ENCODE measurements at regions not wholly inside any gene's neighbourhood (a gene's known extent, or its start where the extent isn't known, plus 50 kb on each side); places are given as distances from the start of the nearest gene placed in this dataset.

GRCh38 chr16:76766538-76766937 lies 424.5 kb upstream of the MON1B start (continued):
- TF ChIP-seq POU6F1 (CRISPR knock-in tag; IDR thresholded peaks at IDR 0.05; ENCODE audit: borderline replicate concordance, low read depth) = no peak

- no peak for ATAC-seq
- TF ChIP-seq BACH2 (CRISPR knock-in tag; IDR thresholded peaks at IDR 0.05; ENCODE audit: borderline replicate concordance) (no peak), RARB (CRISPR knock-in tag; IDR thresholded peaks at IDR 0.05) (no peak), PATZ1 (CRISPR knock-in tag; IDR thresholded peaks at IDR 0.05; ENCODE audit: borderline replicate concordance) (no peak), CSDC2 (CRISPR knock-in tag; IDR thresholded peaks at IDR 0.05) (no peak), ZNF8 (CRISPR knock-in tag; IDR thresholded peaks at IDR 0.05) (no peak), ZFP30 (CRISPR knock-in tag; IDR thresholded peaks at IDR 0.05) (no peak), ARNTL (CRISPR knock-in tag; IDR thresholded peaks at IDR 0.05; ENCODE audit: borderline replicate concordance, low read depth) (no peak), GLIS3 (CRISPR knock-in tag; IDR thresholded peaks at IDR 0.05) (no peak), OSR1 (CRISPR knock-in tag; IDR thresholded peaks at IDR 0.05) (no peak), ZNF70 (CRISPR knock-in tag; IDR thresholded peaks at IDR 0.05) (no peak), SNAI2 (CRISPR knock-in tag; IDR thresholded peaks at IDR 0.05) (no peak)
Observed at GRCh38 chr16:76768316-76768715, 422.7 kb upstream of the MON1B start.

- ATAC-seq = no peak
- TF ChIP-seq GLIS3 (CRISPR knock-in tag; IDR thresholded peaks at IDR 0.05) = no peak
- TF ChIP-seq RARB (CRISPR knock-in tag; IDR thresholded peaks at IDR 0.05) = no peak
- no peak for TF ChIP-seq ZC3H10 (CRISPR knock-in tag; IDR thresholded peaks at IDR 0.05)
- TF ChIP-seq BACH2 (CRISPR knock-in tag; IDR thresholded peaks at IDR 0.05; ENCODE audit: borderline replicate concordance) = no peak
Observed at GRCh38 chr16:76768948-76769347, 422.0 kb upstream of the MON1B start.

GRCh38 chr16:76771216-76771615 lies 419.8 kb upstream of the MON1B start:
- no peak for ATAC-seq
- TF ChIP-seq ISL1 (CRISPR knock-in tag; IDR thresholded peaks at IDR 0.05) = no peak
- TF ChIP-seq ZC3H10 (CRISPR knock-in tag; IDR thresholded peaks at IDR 0.05) = no peak
- no peak for TF ChIP-seq POU6F1 (CRISPR knock-in tag; IDR thresholded peaks at IDR 0.05; ENCODE audit: borderline replicate concordance, low read depth)
- no peak for TF ChIP-seq RARB (CRISPR knock-in tag; IDR thresholded peaks at IDR 0.05)
- TF ChIP-seq ZFP30 (CRISPR knock-in tag; IDR thresholded peaks at IDR 0.05) = no peak
- TF ChIP-seq OSR1 (CRISPR knock-in tag; IDR thresholded peaks at IDR 0.05) = no peak
- no peak for TF ChIP-seq ZNF70 (CRISPR knock-in tag; IDR thresholded peaks at IDR 0.05)
- no peak for TF ChIP-seq TCF4 (CRISPR knock-in tag; IDR thresholded peaks at IDR 0.05; ENCODE audit: borderline replicate concordance)
- no peak for TF ChIP-seq ESRRG (CRISPR knock-in tag; IDR thresholded peaks at IDR 0.05)
- no peak for TF ChIP-seq ZFP3 (CRISPR knock-in tag; IDR thresholded peaks at IDR 0.05)
- TF ChIP-seq CSRNP3 (CRISPR knock-in tag; IDR thresholded peaks at IDR 0.05) = no peak
- TF ChIP-seq TOX (CRISPR knock-in tag; IDR thresholded peaks at IDR 0.05; ENCODE audit: borderline replicate concordance) = no peak
- no peak for TF ChIP-seq ARNTL (CRISPR knock-in tag; IDR thresholded peaks at IDR 0.05; ENCODE audit: borderline replicate concordance, low read depth)
- no peak for TF ChIP-seq PPARA (CRISPR knock-in tag; IDR thresholded peaks at IDR 0.05; ENCODE audit: borderline replicate concordance)
- no peak for TF ChIP-seq CSDC2 (CRISPR knock-in tag; IDR thresholded peaks at IDR 0.05)
- TF ChIP-seq GLIS3 (CRISPR knock-in tag; IDR thresholded peaks at IDR 0.05) = no peak
- TF ChIP-seq PATZ1 (CRISPR knock-in tag; IDR thresholded peaks at IDR 0.05; ENCODE audit: borderline replicate concordance) = no peak
- TF ChIP-seq ZNF8 (CRISPR knock-in tag; IDR thresholded peaks at IDR 0.05) = no peak

Data from SK-N-SH treated with all-trans-retinoic acid at 6 μM for 48 hours (cell line).